ENCODE measurements at regions not wholly inside any gene's neighbourhood (a gene's known extent, or its start where the extent isn't known, plus 50 kb on each side); places are given as distances from the start of the nearest gene placed in this dataset.
"Not testable (repeated sequence)": the region's sequence is repeated elsewhere in the genome, so short reads cannot be mapped to it uniquely, and the experiment has no call there.

DNA sequence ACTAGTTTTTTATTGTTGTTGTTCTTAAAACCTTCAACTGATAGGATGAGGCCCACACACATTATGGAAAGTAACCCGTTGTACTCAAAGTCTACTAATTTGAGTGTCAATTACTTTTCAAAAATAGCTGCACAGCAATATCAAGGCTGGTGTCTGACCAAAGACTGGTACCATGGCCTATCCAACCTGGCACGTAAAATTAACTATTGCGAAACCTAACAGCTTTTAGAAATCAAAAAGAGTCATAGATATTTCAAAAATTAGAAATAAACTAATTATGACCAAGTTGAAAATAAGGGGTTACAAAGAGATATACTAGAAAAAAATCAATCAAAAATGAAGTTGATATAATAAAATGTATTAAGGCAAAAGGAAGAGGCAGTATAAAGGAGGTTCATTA lies 501.5 kb upstream of the SLC8A1 start:
- DNase-seq (ENCODE audit: low spot score), result no peak

DNA sequence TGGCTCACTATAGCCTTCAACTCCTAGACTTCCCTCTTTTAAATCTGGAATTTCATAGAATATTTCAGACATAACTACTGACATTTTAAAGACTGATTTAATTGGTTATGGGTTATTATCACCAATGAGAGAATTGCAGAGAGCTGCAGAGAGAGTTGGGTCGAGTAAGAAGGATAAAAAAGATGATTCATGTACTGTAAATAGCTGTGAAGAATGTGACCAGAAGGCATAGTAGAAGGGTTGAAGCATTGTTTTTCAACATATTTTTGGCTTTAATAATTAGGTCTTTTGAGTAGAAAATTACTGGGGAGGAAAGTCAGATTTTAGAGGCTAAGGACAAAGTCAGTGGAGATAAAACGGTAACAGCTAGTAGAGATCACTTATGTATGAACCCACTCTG lies 503.2 kb upstream of the SLC8A1 start:
- DNase-seq (ENCODE audit: low spot score), result no peak

DNA sequence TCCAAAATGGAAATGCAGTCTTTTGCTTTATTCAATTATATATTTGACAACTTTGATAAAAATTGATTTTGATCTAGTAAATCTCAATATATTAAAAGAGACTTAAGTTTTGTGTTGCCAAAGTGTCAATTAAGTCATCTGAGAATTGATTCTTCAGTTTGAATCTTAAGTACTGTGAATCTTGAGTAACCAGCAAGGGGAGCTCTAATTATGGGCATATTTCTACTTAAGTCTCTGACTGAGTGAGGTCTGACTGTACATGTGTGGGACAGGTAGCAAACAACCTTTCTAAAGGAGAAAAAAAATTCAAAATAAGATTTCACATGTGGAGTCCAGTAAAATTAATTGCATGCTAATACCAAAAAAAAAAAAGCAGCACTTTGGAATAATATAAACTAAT lies 503.7 kb upstream of the SLC8A1 start:
- no peak for DNase-seq (ENCODE audit: low spot score)

DNA sequence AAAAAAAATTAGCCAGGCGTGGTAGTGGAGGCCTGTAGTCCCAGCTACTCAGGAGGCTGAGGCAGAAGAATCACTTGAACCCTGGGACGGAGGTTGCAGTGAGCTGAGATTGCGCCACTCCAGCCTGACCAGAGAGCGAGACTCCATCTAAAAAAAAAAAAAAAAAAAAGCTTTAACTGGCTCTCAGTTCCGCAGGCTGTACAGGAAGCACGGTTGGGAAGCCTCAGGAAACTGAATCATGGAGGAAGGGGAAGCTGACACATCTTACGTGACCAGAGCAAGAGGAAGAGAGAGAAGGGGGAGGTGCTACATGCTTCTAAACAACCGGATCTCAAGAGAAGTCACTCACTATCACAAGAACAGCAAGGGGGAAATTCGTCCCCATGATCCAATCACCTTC lies 505.6 kb upstream of the SLC8A1 start:
- DNase-seq (ENCODE audit: low spot score), result no peak

DNA sequence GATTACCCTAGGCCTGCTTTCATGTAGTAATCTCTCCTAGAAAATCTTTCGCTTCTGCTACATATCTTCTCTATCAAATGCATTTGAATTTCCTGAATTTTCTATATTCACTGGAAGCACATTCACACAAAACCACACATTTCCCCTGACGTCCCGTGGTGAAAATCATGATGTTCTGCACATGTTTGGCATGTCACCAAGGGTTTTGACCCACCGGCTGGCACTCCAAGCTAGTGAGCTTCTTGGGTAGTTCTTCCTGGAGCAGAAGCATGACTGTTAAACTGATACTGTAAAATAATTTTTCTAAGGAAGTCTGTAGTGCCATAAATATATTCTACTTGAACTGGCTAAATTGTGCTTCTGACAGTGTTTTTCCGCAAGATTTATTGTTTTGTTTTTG lies 510.1 kb upstream of the SLC8A1 start:
- no peak for DNase-seq (ENCODE audit: low spot score)

DNA sequence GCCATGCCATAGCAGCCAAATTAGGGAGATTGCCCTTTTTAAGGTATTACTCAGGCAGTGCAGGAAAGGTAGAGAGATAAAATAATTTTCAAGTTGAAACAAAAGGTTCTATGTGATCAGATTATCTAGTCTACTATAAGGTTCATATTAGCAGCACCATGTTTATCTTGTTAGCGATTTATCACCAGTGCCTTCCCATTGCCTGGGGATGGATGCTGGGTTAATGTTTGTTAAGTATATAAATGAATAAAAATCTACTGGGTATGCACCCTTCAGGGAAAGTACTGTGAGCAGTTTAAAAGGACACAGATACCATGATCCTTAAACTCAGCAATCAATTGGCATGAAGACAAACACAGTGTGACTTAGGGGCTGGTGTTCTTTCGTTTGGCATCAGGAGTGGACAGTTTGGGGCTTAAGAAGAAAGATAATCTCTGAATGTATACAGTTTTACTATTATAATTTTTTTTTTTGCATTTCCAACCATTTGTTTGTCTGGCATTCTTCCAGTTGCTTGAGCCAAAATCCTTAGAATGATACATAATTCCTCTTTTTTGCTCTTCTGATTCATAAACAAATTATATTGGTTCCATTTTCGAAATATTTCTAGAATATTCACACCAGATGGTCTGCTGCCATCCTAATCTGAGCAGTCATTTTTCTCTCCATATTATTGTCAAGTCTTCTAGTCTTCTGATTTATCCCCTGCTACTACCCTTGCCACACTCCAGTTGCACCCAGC lies 512.8 kb upstream of the SLC8A1 start:
- DNase-seq (ENCODE audit: low spot score), result no peak

DNA sequence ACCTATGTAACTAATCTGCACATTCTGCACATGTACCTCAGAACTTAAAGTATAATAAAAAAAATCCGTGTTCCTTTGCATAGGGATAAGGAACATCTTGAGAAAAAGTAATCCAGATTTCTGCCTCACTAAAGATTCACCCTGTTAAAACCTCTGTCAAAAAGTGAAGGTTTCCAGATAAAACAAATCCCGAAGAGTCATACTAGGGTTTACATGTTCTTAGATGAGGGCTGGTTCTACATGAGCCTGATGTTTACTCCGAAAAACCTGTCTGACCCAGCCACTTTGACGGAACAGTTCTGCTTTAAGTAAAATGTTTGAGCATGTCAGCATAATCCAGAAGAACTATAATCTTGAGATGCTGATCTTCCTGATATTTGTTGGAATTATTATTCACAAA lies 515.6 kb upstream of the SLC8A1 start:
- no peak for DNase-seq (ENCODE audit: low spot score)

DNA sequence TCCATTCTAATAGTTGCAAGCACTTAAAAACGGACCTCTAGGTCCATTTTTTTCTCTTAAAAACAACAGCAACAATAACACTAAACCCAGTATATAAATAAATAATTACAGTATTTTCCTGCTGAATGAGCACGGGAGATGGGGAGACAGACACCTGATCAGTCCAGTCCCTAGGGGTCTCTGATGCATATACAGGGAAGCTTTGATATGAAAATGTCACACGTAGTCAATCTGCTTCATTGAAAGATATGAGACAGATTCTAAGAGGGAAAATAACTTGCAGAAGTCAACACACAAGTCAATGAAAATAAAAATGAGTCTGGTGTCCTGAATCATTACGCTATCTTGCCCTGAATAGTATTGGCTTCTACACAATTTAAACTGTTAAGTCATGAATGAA lies 523.3 kb upstream of the SLC8A1 start:
- DNase-seq (ENCODE audit: low spot score), result no peak

DNA sequence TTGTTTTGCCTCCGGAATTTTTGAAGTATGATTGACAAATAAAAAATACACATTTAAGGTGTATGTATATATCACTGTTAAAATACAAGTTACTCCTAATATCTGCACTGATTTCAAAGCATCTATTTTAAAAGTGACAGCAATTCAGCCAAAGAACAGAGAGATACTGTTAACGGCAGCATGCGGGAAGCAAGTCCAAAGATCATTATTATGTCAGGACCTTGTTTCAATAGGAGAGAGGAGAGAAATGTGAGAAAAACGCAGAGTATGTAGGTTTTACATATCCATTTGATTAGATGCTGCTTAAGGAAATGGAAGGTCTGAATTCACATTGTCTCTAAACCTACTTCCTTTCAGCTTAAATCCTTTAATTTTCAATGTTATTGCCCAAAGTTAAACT lies 545.5 kb upstream of the SLC8A1 start:
- DNase-seq (ENCODE audit: low spot score), result no peak

DNA sequence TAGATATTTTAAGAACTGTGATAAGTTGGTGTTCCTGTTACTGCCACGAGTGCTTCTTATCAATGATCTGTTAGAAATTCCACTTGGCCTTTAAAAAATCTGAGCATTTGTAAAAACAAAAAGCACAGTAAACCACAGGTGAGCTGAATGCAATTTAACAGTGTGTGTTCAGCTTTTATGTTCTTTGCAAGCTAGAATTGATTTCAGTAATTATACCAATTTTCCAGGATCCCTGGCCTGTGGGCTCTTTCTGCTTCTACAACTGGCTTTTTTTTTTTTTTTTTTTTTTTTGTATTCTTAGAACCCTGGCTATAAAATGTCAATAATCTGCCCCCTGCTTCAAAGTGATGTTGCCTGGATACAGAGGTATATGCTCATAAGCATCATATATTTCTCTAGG lies 548.5 kb upstream of the SLC8A1 start:
- DNase-seq (ENCODE audit: low spot score), result no peak

DNA sequence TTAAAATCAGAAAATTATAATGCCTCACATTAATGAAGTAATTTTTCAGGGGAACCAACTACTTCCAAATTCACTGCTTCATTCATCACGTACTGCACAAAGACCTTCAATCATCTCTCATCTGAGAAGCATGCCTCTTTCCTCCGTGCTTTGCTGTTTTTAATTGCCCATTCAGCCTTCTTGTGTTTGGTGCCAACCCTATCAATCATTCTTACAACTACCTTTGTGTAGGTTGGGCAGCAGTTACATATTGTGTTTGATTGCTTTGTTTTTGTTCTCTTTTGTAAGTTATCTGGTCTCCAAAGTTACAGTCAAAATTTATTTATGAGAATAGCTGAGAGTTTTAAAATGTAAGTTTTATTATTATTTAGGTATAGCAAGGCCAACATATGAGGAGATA lies 549.0 kb upstream of the SLC8A1 start:
- DNase-seq (ENCODE audit: low spot score), result no peak

DNA sequence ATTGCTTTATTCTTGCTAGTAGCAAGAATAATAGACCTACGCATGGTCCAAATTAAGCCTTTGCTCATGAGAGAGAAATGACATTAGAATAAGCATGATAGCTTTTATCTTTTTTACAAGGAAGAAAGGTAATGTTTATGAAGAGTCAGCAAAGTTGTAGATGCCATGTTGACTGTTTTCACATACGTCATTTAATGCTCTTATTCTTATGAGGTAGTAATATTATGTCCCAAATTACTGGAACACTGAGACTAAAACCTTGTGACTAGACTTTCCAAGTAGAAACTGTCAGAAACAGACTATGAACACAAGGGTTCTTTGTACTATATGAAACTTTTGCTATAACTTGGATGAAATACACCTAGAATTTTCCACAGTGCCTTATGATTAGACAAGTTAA lies 552.8 kb upstream of the SLC8A1 start:
- no peak for DNase-seq (ENCODE audit: low spot score)

DNA sequence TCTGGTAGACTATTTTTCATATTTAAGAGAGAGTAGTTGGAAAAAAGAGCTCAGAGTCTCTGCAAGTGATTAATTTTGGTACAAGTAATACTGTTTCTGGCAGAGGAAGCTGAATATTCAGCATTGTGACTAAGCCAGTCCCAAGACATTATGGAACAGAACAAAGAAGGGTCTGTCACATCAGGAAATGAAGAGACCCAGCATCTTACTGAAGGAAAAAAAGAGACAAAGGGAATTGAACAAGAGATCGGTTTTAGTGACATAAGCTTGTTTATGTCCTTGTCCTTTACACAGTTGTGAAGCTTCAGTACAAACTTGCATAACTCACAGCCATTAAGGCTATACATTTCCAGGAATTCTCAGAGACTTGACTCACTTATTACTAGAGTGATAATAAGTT lies 568.5 kb upstream of the SLC8A1 start:
- DNase-seq (ENCODE audit: low spot score), result no peak

DNA sequence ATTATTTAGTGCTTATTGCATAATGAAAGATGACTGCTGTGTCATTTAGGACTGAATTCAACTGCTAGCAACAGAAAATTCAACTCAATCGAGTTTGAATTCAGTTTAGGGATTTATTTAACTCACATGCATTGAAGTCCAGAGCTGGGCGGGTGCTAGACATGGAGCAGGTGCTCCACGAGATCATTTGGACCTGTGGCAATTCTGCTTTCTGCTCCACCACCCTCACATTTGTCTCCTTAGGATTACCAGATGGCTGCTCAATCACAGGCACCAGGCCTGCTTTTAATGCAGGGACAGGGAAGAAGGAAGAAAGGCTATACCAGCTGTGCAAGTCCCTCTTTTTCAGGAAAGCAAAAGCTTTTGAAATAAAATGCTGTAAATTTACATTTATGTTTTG lies 572.9 kb upstream of the SLC8A1 start:
- DNase-seq (ENCODE audit: low spot score), result no peak

DNA sequence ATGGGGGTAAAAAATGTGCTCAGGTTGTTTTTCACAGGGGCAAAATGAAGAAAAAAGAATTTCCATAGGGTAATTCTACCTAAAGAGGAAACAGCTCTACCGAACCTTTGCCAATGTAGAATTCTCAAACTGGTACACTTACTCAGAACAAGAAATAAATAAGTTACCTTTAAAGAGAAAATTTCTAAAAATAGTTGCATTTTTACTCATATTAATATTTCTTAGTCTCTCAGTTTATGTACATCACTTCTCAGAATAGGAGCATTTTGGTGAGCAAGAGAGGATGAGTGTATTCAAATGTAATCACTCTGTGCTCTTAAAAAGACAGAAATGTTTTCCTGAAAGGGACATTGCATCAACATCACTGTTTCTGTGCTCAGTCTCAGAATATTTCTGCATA lies 574.7 kb upstream of the SLC8A1 start:
- DNase-seq (ENCODE audit: low spot score), result no peak

DNA sequence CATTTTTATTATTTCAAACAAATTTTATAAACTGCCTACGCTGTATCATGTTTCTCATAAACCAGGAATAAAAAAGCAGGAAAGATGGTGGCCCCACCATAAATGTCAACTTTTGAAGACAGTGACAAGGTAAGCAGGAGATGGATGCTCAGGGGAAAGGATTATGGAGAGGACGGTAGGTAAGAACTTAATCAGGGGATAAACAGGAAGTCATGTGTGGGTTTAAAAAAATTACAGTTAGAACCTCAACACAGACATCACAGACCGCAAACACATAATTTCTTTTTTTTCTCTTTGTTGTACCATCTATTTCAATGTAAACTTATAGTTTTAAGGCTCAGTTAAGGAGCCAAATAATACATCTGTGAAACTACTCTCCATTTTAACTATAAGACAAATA lies 575.2 kb upstream of the SLC8A1 start:
- DNase-seq (ENCODE audit: low spot score), result no peak

DNA sequence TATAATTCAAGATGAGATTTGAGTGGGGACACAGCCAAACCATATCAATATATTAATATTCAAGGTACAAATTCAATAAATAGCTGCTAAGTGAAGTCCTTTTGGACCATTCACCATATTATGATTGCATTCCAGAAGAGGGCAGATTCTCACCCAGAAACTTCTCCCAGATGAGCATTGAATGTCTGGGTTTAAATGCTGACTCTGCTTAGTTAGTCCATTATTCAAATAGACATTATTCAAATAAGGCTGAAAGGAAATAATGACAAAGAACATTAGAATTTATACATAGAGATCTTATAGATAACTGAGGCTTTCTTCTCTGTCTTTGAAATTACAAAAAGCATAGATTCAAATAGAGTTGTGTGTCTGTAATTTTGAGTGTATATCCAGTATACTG lies 579.4 kb upstream of the SLC8A1 start:
- no peak for DNase-seq (ENCODE audit: low spot score)

DNA sequence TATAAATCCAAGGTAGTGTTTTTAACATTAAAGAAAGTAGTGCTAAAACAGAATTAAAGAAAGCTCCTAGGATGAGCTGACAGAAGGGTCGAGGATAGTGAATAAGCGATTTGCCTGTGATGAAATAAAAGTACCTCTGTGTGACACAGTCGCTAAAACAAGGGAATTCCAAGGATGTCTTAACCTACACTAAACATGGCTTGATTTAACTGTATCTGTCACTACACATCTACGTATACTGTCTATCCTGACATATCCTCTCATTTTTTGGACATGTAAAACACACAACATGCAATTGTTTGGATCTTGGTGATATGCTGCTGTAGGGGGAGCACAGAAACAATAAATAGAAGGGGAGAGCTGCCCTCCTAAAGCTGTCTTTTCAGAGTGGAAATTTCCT lies 580.8 kb upstream of the SLC8A1 start:
- DNase-seq (ENCODE audit: low spot score), result no peak

DNA sequence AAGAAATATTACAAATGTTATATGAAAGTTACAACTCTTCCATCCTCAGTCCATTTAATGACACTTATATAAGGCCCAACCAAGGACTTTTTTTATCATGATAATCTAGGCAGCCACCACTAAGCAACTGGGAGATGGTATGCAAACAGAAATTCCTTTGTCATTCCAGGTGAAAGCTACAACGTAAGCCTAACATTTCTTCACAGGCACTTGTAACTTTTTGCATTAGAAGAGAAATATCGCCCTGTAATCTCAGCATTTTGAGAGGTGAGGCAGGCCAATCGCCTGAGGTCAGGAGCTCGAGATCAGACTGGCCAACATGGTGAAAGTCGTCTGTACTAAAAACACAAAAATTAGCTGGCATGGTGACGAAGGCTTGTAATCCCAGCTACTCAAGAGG lies 581.2 kb upstream of the SLC8A1 start:
- DNase-seq (ENCODE audit: low spot score), result no peak

DNA sequence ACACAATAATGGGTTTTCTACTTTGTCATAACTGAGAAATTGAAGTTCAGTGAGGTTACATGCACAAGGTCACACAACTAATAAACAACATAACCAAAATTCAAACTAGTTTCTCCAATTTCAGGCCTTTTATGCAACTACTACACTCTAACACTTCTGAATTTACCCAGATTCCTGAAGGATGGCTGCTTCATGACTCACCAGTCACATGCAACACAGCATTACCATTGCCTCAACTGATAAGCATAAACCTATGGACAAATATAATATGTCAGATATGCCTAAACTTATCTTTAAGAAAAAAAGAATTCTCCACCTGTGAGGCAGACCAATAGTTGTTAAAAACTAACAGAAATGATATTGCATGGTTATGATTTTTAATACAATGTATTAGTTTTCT lies 586.5 kb upstream of the SLC8A1 start:
- DNase-seq (ENCODE audit: low spot score), result no peak

DNA sequence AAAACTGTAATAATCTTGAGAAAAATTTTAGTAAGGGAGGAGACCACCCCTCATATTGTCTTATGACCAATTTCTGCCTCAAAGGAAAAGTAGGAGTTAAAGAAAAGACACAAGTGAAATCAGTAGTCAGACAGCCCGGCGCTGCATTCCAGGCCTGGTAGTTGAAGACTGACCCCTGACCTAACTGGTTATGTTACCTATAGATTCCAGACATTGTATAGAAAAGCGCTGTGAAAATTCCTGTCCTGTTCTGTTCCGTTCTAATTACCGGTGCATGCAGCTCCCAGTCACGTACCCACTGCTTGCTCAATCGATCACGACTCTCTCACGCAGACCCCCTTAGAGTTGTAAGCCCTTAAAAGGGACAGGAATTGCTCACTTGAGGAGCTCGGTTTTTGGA lies 587.9 kb upstream of the SLC8A1 start:
- not testable (repeated sequence) for DNase-seq (ENCODE audit: low spot score)

DNA sequence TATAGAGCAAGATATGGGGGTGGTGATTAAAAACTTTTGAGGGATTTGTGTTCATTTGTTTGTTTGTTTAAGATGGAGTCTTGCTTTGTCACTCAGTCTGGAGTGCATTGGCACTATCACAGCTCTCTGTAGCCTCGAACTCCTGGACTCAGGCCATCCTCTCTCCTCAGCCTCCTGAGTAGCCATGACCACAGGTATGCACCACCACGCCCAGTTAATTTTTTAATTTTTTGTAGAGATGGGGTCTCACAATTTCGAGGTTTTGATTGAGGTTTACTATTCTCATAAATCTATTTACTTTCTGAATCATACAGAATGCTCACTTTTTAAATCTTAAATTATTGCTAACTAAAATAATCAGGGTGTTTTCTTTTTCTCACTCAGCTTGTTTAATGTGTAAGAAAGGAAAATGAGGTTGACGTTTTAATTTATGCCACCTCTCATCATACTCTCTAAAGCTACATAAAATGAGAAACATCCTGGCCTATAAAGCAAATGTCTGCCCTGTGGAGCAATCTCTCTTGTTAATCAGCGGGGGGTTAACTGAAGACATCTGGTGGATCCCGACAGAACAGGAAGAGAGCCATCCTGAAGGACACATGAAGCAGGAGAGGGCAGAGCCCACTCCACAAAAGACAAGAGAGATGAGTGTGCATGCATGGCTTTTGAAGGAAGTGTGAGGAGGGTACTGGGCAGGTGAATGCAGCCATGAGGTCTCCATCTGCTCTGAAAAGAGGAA lies 589.1 kb upstream of the SLC8A1 start:
- no peak for DNase-seq (ENCODE audit: low spot score)

DNA sequence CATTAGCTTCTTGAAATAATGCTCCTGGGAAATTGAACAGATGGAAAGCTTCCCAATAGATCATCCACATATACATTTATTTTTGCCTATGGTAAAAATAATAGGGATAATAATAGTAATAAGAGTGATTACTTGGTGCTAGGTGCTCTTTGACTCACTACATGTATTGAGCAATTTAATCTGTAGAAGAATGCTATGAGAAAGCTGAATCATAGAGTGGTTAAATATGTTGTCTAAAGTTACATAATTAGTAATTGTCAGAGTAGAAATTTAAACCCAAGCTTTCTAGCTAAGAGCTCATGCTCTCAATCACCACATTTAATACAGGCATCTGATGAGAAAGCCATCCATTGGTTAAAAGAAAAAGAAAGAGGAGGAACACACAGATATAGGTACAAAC lies 590.5 kb upstream of the SLC8A1 start:
- no peak for DNase-seq (ENCODE audit: low spot score)

DNA sequence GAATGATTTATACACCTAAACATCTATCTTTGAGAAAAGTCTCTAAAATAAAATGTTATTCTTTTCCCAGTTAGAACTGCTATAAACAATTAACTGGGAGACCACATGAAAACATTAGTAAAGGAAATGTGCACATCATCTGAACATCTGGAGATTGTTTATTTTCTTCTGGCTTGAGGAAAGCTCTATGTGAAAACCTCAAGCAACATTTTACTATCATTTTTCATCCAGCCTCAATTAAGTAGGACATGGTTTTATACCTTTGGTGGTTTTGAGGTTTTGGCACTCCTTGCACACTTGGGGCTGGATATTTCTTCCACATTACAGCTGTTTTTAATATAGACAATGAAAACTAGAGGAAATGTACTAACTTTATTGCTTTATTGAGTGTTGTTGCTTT lies 609.5 kb upstream of the SLC8A1 start:
- no peak for DNase-seq (ENCODE audit: low spot score)

All from putamen (tissue), 1 donor.